WTC11 (cell line): ENCODE measurements at regions not wholly inside any gene's neighbourhood (a gene's known extent, or its start where the extent isn't known, plus 50 kb on each side); places are given as distances from the start of the nearest gene placed in this dataset.

Source experiments
- ATAC-seq: fragments of 200-7000 bp; cut with Tn5 transposase; 2 replicates; pipeline ENCODE4 v1.10.0; 2021; ENCODE audit warnings: mild to moderate bottlenecking, moderate library complexity
- CTCF ChIA-PET: fragments of 300-600 bp; sonication (Branson Sonifier 250); formaldehyde crosslinking; loops from one replicate; lab custom pipeline; 2021; ENCODE audit warnings: antibody characterized with exemption; lab: Charles Lee
- POLR2A ChIA-PET: fragments of 350-600 bp; sonication (Branson Sonifier 250); formaldehyde crosslinking; loops from one replicate; lab custom pipeline; 2021; ENCODE audit warnings: antibody characterized with exemption; lab: Charles Lee
- DNase-seq: peaks from one replicate; pipeline ENCODE4 v3.0.0; 2021; ENCODE audit warnings: low spot score
- H3K27ac Mint-ChIP-seq: 2 replicates; pipeline ENCODE4 v1.8.0; 2021; ENCODE audit warnings: mixed read lengths
- H3K27me3 Mint-ChIP-seq: 2 replicates; pipeline ENCODE4 v1.8.0; 2021; ENCODE audit warnings: low read depth, mild to moderate bottlenecking, moderate library complexity, mixed read lengths
- H3K36me3 Mint-ChIP-seq: 2 replicates; pipeline ENCODE4 v1.8.0; 2021; ENCODE audit warnings: mixed read lengths
- H3K4me1 Mint-ChIP-seq: 2 replicates; pipeline ENCODE4 v1.8.0; 2022; ENCODE audit warnings: mixed read lengths
- H3K4me3 Mint-ChIP-seq: 2 replicates; pipeline ENCODE4 v1.8.0; 2021; ENCODE audit warnings: mild to moderate bottlenecking, moderate library complexity, mixed read lengths
- H3K9me3 Mint-ChIP-seq: 2 replicates; pipeline ENCODE4 v1.8.0; 2021; ENCODE audit warnings: mixed read lengths
- ATF1 ChIP-seq: sonication (generic); formaldehyde crosslinking; IDR thresholded peaks from 2 replicates; pipeline ENCODE4 v1.8.1; 2023; ENCODE audit warnings: mild to moderate bottlenecking, moderate library complexity, missing genetic modification reagents
- ATF2 ChIP-seq: sonication (generic); formaldehyde crosslinking; IDR thresholded peaks from 2 replicates; pipeline ENCODE4 v1.8.1; 2022; ENCODE audit warnings: low read depth, missing genetic modification reagents, borderline replicate concordance
- ATF6 ChIP-seq: sonication (generic); formaldehyde crosslinking; IDR thresholded peaks from 2 replicates; pipeline ENCODE4 v1.8.1; 2023; ENCODE audit warnings: mild to moderate bottlenecking, missing genetic modification reagents
- CBFB ChIP-seq: sonication (generic); formaldehyde crosslinking; IDR thresholded peaks from 2 replicates; pipeline ENCODE4 v1.8.1; 2022; ENCODE audit warnings: mild to moderate bottlenecking, low read depth, missing genetic modification reagents
- CDX4 ChIP-seq: fragments of 250-450 bp; sonication (Bioruptor Pico); IDR thresholded peaks from 2 replicates; pipeline ENCODE4 v1.9.0; 2021; ENCODE audit warnings: moderate library complexity, mild to moderate bottlenecking, inconsistent platforms, borderline replicate concordance
- CREM ChIP-seq: sonication (generic); formaldehyde crosslinking; IDR thresholded peaks from 2 replicates; pipeline ENCODE4 v1.8.1; 2022; ENCODE audit warnings: mild to moderate bottlenecking, missing genetic modification reagents, moderate library complexity
- E2F5 ChIP-seq: sonication (generic); formaldehyde crosslinking; IDR thresholded peaks from 2 replicates; pipeline ENCODE4 v1.8.1; 2022; ENCODE audit warnings: mild to moderate bottlenecking, moderate library complexity, missing genetic modification reagents
- ELF4 ChIP-seq: sonication (generic); formaldehyde crosslinking; IDR thresholded peaks from 2 replicates; pipeline ENCODE4 v1.8.1; 2022; ENCODE audit warnings: low read depth, mild to moderate bottlenecking, moderate library complexity, missing genetic modification reagents
- FOXK1 ChIP-seq: sonication (generic); formaldehyde crosslinking; IDR thresholded peaks from 2 replicates; pipeline ENCODE4 v1.8.0; 2022; ENCODE audit warnings: mild to moderate bottlenecking, moderate library complexity, missing genetic modification reagents
- FOXP4 ChIP-seq: sonication (generic); formaldehyde crosslinking; IDR thresholded peaks from 2 replicates; pipeline ENCODE4 v1.8.0; 2022; ENCODE audit warnings: mild to moderate bottlenecking, missing genetic modification reagents
- GABPB1 ChIP-seq: sonication (generic); formaldehyde crosslinking; IDR thresholded peaks from 2 replicates; pipeline ENCODE4 v1.8.1; 2023; ENCODE audit warnings: mild to moderate bottlenecking, missing genetic modification reagents
- GTF2I ChIP-seq: fragments of 250-450 bp; sonication (Bioruptor Pico); conservative IDR thresholded peaks from 2 replicates; pipeline ENCODE4 v1.4.0; 2021; ENCODE audit warnings: mild to moderate bottlenecking
- IRF2 ChIP-seq: sonication (generic); formaldehyde crosslinking; IDR thresholded peaks from 2 replicates; pipeline ENCODE4 v1.8.0; 2022; ENCODE audit warnings: low read depth, missing genetic modification reagents, borderline replicate concordance
- NFYB ChIP-seq: sonication (generic); formaldehyde crosslinking; conservative IDR thresholded peaks from 2 replicates; pipeline ENCODE4 v1.8.0; 2022; ENCODE audit warnings: low read depth, missing genetic modification reagents
- PRDM15 ChIP-seq: sonication (generic); formaldehyde crosslinking; IDR thresholded peaks from 2 replicates; pipeline ENCODE4 v1.8.0; 2022; ENCODE audit warnings: missing genetic modification reagents
- ZBTB21 ChIP-seq: sonication (generic); formaldehyde crosslinking; IDR thresholded peaks from 2 replicates; pipeline ENCODE4 v1.8.1; 2023; ENCODE audit warnings: mild to moderate bottlenecking, missing genetic modification reagents, borderline replicate concordance
- ZMAT4 ChIP-seq: fragments of 250-450 bp; sonication (Bioruptor Pico); IDR thresholded peaks from 2 replicates; pipeline ENCODE4 v1.9.0; 2021; ENCODE audit warnings: mild to moderate bottlenecking
- ZNF396 ChIP-seq: fragments of 250-450 bp; sonication (Bioruptor Pico); IDR thresholded peaks from 2 replicates; pipeline ENCODE4 v1.8.0; 2021; ENCODE audit warnings: mild to moderate bottlenecking, moderate library complexity, borderline replicate concordance
- ZNF416 ChIP-seq: fragments of 250-450 bp; sonication (Bioruptor Pico); IDR thresholded peaks from 2 replicates; pipeline ENCODE4 v1.9.0; 2021; ENCODE audit warnings: mild to moderate bottlenecking, inconsistent platforms

GRCh38 chr2:58515827-58516573 lies 274.9 kb upstream of the FANCL start:
- H3K4me1 Mint-ChIP-seq = peaks cover 32% of the 10 kb centered on the region

GRCh38 chr2:58514252-58514651 lies 273.1 kb upstream of the FANCL start:
- POLR2A ChIA-PET = no interaction called here
- peaks cover 27% of the 10 kb centered on the region for H3K4me1 Mint-ChIP-seq

More at GRCh38 chr2:58515827-58516573, 274.9 kb upstream of the FANCL start:
- DNase-seq (no peak), ATAC-seq (no peak)
- H3K4me3 Mint-ChIP-seq = no peak overlapping the region
- no peaks in the 10 kb centered on the region for H3K9me3 Mint-ChIP-seq
- no peaks in the 10 kb centered on the region for H3K27me3 Mint-ChIP-seq
- POLR2A ChIA-PET = interaction anchor here (0.5 kb wide), 1 partner anchor 13 kb away, joined by 5 read pairs; no protein-coding TSS in a partner anchor
- H3K27ac Mint-ChIP-seq = no peak overlapping the region
- TF ChIP-seq GTF2I (CRISPR knock-in tag) = no peak
- TF ChIP-seq GABPB1 (CRISPR knock-in tag) = peak; percentile 58
- TF ChIP-seq, all 79 proteins: peak for 1
- H3K36me3 Mint-ChIP-seq = no peaks in the 10 kb centered on the region
- CTCF ChIA-PET = interaction anchor here (1.1 kb wide), 1 partner anchor 20 kb away, joined by 3 read pairs; no protein-coding TSS in a partner anchor

GRCh38 chr2:58512878-58513277 lies 271.8 kb upstream of the FANCL start:
- H3K9me3 Mint-ChIP-seq = no peaks in the 10 kb centered on the region
- DNase-seq = no peak
- CTCF ChIA-PET = no interaction called here
- H3K4me3 Mint-ChIP-seq = no peak overlapping the region
- no peaks in the 10 kb centered on the region; the same call in 1 of the 2 replicates for H3K27me3 Mint-ChIP-seq
- peak; percentile 50 for ATAC-seq
- H3K27ac Mint-ChIP-seq = peak overlapping the region; percentile 11; the same call in 1 of the 2 replicates
- POLR2A ChIA-PET = no interaction called here
- H3K4me1 Mint-ChIP-seq = peaks cover 31% of the 10 kb centered on the region
- no peaks in the 10 kb centered on the region for H3K36me3 Mint-ChIP-seq
- TF ChIP-seq ATF2 (CRISPR knock-in tag) = no peak
- no peak for TF ChIP-seq PRDM15 (CRISPR knock-in tag)
- TF ChIP-seq CBFB (CRISPR knock-in tag) = no peak
- TF ChIP-seq ATF1 = no peak
- no peak for TF ChIP-seq ZNF396
- no peak for TF ChIP-seq CREM (CRISPR knock-in tag)
- no peak for TF ChIP-seq ZMAT4
- TF ChIP-seq FOXP4 = no peak
- no peak for TF ChIP-seq FOXK1
- no peak for TF ChIP-seq ZBTB21 (CRISPR knock-in tag)
- TF ChIP-seq E2F5 = no peak

More at GRCh38 chr2:58514252-58514651, 273.1 kb upstream of the FANCL start:
- no peak overlapping the region for H3K27ac Mint-ChIP-seq
- no peak for DNase-seq
- CTCF ChIA-PET = no interaction called here
- TF ChIP-seq ELF4 (CRISPR knock-in tag) (no peak), NFYB (CRISPR knock-in tag) (no peak), IRF2 (CRISPR knock-in tag) (no peak), ATF6 (no peak), CDX4 (CRISPR knock-in tag) (no peak), ZNF416 (CRISPR knock-in tag) (no peak)
- TF ChIP-seq, all 79 proteins: peak for 0
- Mint-ChIP-seq H3K4me3 (no peak overlapping the region), H3K36me3 (no peaks in the 10 kb centered on the region), H3K27me3 (no peaks in the 10 kb centered on the region; the same call in 1 of the 2 replicates), H3K9me3 (no peaks in the 10 kb centered on the region)
- ATAC-seq = no peak
